GM18873 (cell line): ENCODE measurements at regions not wholly inside any gene's neighbourhood (a gene's known extent, or its start where the extent isn't known, plus 50 kb on each side); places are given as distances from the start of the nearest gene placed in this dataset.

Experiments used
- ATAC-seq: cut with Tn5 transposase; IDR thresholded peaks from one replicate; pipeline ENCODE4 v1.9.1; 2021; ENCODE audit warnings: mild to moderate bottlenecking, moderate library complexity, moderate number of reproducible peaks; ENCODE audit not compliant: unreplicated experiment, low FRiP score

GRCh38 chr9:22278426-22278825 lies 168.2 kb upstream of the DMRTA1 start:
- no peak for ATAC-seq

GRCh38 chr9:22279636-22280035 lies 167.0 kb upstream of the DMRTA1 start:
- ATAC-seq = no peak

GRCh38 chr9:22285066-22285465 lies 161.6 kb upstream of the DMRTA1 start:
- ATAC-seq = no peak

GRCh38 chr9:22286661-22287060 lies 160.0 kb upstream of the DMRTA1 start:
- ATAC-seq = no peak

- no peak for ATAC-seq
Measured at GRCh38 chr9:22288661-22289060, 158.0 kb upstream of the DMRTA1 start.

- ATAC-seq = no peak
Measured at GRCh38 chr9:22307013-22307711, 139.5 kb upstream of the DMRTA1 start.

GRCh38 chr9:22308177-22308576 lies 138.4 kb upstream of the DMRTA1 start:
- ATAC-seq = no peak

GRCh38 chr9:22316645-22317044 lies 130.0 kb upstream of the DMRTA1 start:
- no peak for ATAC-seq

GRCh38 chr9:22331533-22331932 lies 115.1 kb upstream of the DMRTA1 start:
- ATAC-seq = no peak

- ATAC-seq = no peak
Measured at GRCh38 chr9:22332202-22332601, 114.4 kb upstream of the DMRTA1 start.

- no peak for ATAC-seq
Measured at GRCh38 chr9:22337261-22337660, 109.4 kb upstream of the DMRTA1 start.

- no peak for ATAC-seq
Measured at GRCh38 chr9:22342491-22343217, 104.0 kb upstream of the DMRTA1 start.

GRCh38 chr9:22343218-22343611 lies 103.4 kb upstream of the DMRTA1 start:
- no peak for ATAC-seq

GRCh38 chr9:22354699-22355384 lies 91.8 kb upstream of the DMRTA1 start:
- no peak for ATAC-seq

GRCh38 chr9:22356985-22357384 lies 89.6 kb upstream of the DMRTA1 start:
- no peak for ATAC-seq

- no peak for ATAC-seq
Measured at GRCh38 chr9:22363421-22363887, 83.2 kb upstream of the DMRTA1 start.

GRCh38 chr9:22373636-22374035 lies 73.0 kb upstream of the DMRTA1 start:
- ATAC-seq = no peak

- no peak for ATAC-seq
Measured at GRCh38 chr9:22374051-22374450, 72.6 kb upstream of the DMRTA1 start.

GRCh38 chr9:22379272-22379671 lies 67.4 kb upstream of the DMRTA1 start:
- ATAC-seq = no peak

- ATAC-seq = no peak
Measured at GRCh38 chr9:22381170-22381569, 65.5 kb upstream of the DMRTA1 start.

- ATAC-seq = no peak
Measured at GRCh38 chr9:22382331-22382730, 64.3 kb upstream of the DMRTA1 start.
